HFFc6 (cell line): ENCODE measurements at regions not wholly inside any gene's neighbourhood (a gene's known extent, or its start where the extent isn't known, plus 50 kb on each side); places are given as distances from the start of the nearest gene placed in this dataset.
"Not testable (repeated sequence)": the region's sequence is repeated elsewhere in the genome, so short reads cannot be mapped to it uniquely, and the experiment has no call there.

Source experiments
- DNase-seq: peaks from one replicate; pipeline ENCODE4 v3.0.0-alpha.2; 2018
- H3K27ac Mint-ChIP-seq: 2 replicates; pipeline ENCODE4 v1.8.0; 2020; ENCODE audit warnings: mild to moderate bottlenecking, mixed read lengths
- H3K27me3 Mint-ChIP-seq: 2 replicates; pipeline ENCODE4 v1.8.0; 2021; ENCODE audit warnings: mild to moderate bottlenecking, moderate library complexity, mixed read lengths; ENCODE audit not compliant: insufficient read depth
- H3K36me3 Mint-ChIP-seq: 2 replicates; pipeline ENCODE4 v1.8.0; 2021; ENCODE audit warnings: low read depth, mixed read lengths
- H3K4me1 Mint-ChIP-seq: 2 replicates; pipeline ENCODE4 v1.8.0; 2020; ENCODE audit warnings: low read depth, mixed read lengths
- H3K4me3 Mint-ChIP-seq: 2 replicates; pipeline ENCODE4 v1.8.0; 2020; ENCODE audit warnings: mild to moderate bottlenecking, moderate library complexity, mixed read lengths
- H3K9me3 Mint-ChIP-seq: 2 replicates; pipeline ENCODE4 v1.8.0; 2020; ENCODE audit warnings: mild to moderate bottlenecking, mixed read lengths
- CTCF ChIP-seq: fragments of 200-600 bp; sonication (generic); IDR thresholded peaks from 2 replicates; pipeline ENCODE4 v1.5.0; 2021; ENCODE audit warnings: antibody characterized with exemption, mild to moderate bottlenecking

GRCh38 chr13:50494138-50494537 lies 349.4 kb downstream of the DLEU7 start:
- Mint-ChIP-seq H3K27me3 (no peaks in the 10 kb centered on the region; the same call in 1 of the 2 replicates), H3K4me3 (no peak overlapping the region), H3K4me1 (no peaks in the 10 kb centered on the region), H3K9me3 (no peaks in the 10 kb centered on the region), H3K27ac (no peak overlapping the region), H3K36me3 (no peaks in the 10 kb centered on the region)
- no peak for TF ChIP-seq CTCF
- DNase-seq = no peak

- H3K27ac Mint-ChIP-seq, H3K9me3 Mint-ChIP-seq, H3K4me3 Mint-ChIP-seq, DNase-seq, H3K36me3 Mint-ChIP-seq, H3K4me1 Mint-ChIP-seq, H3K27me3 Mint-ChIP-seq: not testable (repeated sequence)
These were observed 340.3 kb downstream of the DLEU7 start for GRCh38 chr13:50503212-50503611.

GRCh38 chr13:50509167-50509566 lies 334.3 kb downstream of the DLEU7 start:
- Mint-ChIP-seq H3K4me3 (no peak overlapping the region), H3K27ac (no peak overlapping the region), H3K9me3 (no peaks in the 10 kb centered on the region; the same call in none of the 2 replicates), H3K36me3 (no peaks in the 10 kb centered on the region), H3K4me1 (no peaks in the 10 kb centered on the region), H3K27me3 (peaks cover 9% of the 10 kb centered on the region)
- TF ChIP-seq CTCF = no peak
- DNase-seq = no peak

- Mint-ChIP-seq H3K36me3 (no peaks in the 10 kb centered on the region), H3K4me1 (no peaks in the 10 kb centered on the region), H3K4me3 (no peak overlapping the region), H3K27me3 (peaks cover 10% of the 10 kb centered on the region), H3K27ac (no peak overlapping the region), H3K9me3 (no peaks in the 10 kb centered on the region; the same call in none of the 2 replicates)
- no peak for TF ChIP-seq CTCF
- DNase-seq = no peak
These were observed 333.6 kb downstream of the DLEU7 start for GRCh38 chr13:50509771-50510441.

- H3K36me3 Mint-ChIP-seq = not testable (repeated sequence)
These were observed 332.5 kb downstream of the DLEU7 start for GRCh38 chr13:50510885-50511545.

DNA sequence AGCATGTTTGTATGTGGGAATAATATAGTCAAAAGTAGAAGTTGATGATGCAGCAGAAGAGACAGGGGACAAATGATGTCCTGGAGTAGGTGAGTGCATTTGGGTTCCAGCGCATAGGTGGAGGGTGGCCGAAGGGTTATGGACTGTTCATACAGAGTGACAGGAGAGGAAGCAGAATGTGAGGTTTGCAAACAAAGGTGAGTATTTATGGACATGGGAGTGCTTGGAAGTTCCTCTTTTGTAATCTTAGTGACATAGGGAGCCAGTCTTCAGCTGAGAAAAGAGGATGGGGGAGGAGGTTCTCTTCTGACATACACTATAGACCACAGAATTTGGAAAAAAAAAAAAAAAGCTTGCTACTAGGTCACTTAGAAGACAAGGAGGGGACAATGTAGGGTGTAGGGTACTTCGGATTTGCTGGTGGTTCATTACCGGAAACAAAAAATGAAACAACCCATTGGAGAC lies 331.6 kb downstream of the DLEU7 start:
- TF ChIP-seq CTCF = no peak
- DNase-seq = no peak
- Mint-ChIP-seq H3K4me3 (no peak overlapping the region), H3K27me3 (peaks cover 13% of the 10 kb centered on the region), H3K4me1 (no peaks in the 10 kb centered on the region), H3K36me3 (no peaks in the 10 kb centered on the region), H3K9me3 (no peaks in the 10 kb centered on the region; the same call in none of the 2 replicates), H3K27ac (no peak overlapping the region)

More at GRCh38 chr13:50510885-50511545, 332.5 kb downstream of the DLEU7 start:
- not testable (repeated sequence) for H3K4me1 Mint-ChIP-seq, H3K9me3 Mint-ChIP-seq, H3K4me3 Mint-ChIP-seq, DNase-seq, H3K27ac Mint-ChIP-seq
- H3K27me3 Mint-ChIP-seq = peaks cover 10% of the 10 kb centered on the region
